MM.1S (cell line): ENCODE measurements at regions not wholly inside any gene's neighbourhood (a gene's known extent, or its start where the extent isn't known, plus 50 kb on each side); places are given as distances from the start of the nearest gene placed in this dataset.

Experiments used
- DNase-seq: peaks from one replicate; pipeline ENCODE4 v3.0.0-alpha.2; 2015
- H2AFZ ChIP-seq: fragments of 300-600 bp; sonication (generic); 2 replicates; pipeline ENCODE4 v1.6.0; 2016; ENCODE audit warnings: antibody characterized with exemption, low read length
- H3F3A ChIP-seq: fragments of 300-600 bp; sonication (generic); 2 replicates; pipeline ENCODE4 v1.6.1; 2016; ENCODE audit warnings: mild to moderate bottlenecking, antibody characterized with exemption, low read length, moderate library complexity, mixed read lengths; ENCODE audit not compliant: insufficient read depth
- H3K27ac ChIP-seq: fragments of 300-600 bp; sonication (generic); 2 replicates; pipeline ENCODE4 v1.5.1; 2016; ENCODE audit warnings: mild to moderate bottlenecking, low read length
- H3K27me3 ChIP-seq: fragments of 300-600 bp; sonication (generic); replicated peaks from 2 replicates; pipeline ENCODE4 v1.6.0; 2016; ENCODE audit warnings: low read length; ENCODE audit not compliant: insufficient read depth
- H3K36me3 ChIP-seq: fragments of 300-600 bp; sonication (generic); replicated peaks from 2 replicates; pipeline ENCODE4 v1.6.1; 2016; ENCODE audit warnings: mild to moderate bottlenecking, low read length, mixed read lengths; ENCODE audit not compliant: insufficient read depth
- H3K4me1 ChIP-seq: fragments of 300-600 bp; sonication (generic); 2 replicates; pipeline ENCODE4 v1.6.1; 2016; ENCODE audit warnings: low read length, mixed read lengths
- H3K4me2 ChIP-seq: fragments of 300-600 bp; sonication (generic); 2 replicates; pipeline ENCODE4 v1.6.0; 2016; ENCODE audit warnings: low read depth, low read length
- H3K4me3 ChIP-seq: fragments of 300-600 bp; sonication (generic); 2 replicates; pipeline ENCODE4 v1.5.1; 2016; ENCODE audit warnings: low read length, mixed read lengths
- H3K79me2 ChIP-seq: fragments of 300-600 bp; sonication (generic); 2 replicates; pipeline ENCODE4 v1.6.1; 2016; ENCODE audit warnings: mixed run types, low read length, mixed read lengths
- H3K9ac ChIP-seq: fragments of 300-600 bp; sonication (generic); 2 replicates; pipeline ENCODE4 v1.6.1; 2016; ENCODE audit warnings: low read length, mixed read lengths
- H3K9me2 ChIP-seq: fragments of 300-600 bp; sonication (generic); replicated peaks from 2 replicates; pipeline ENCODE4 v1.6.1; 2016; ENCODE audit warnings: mild to moderate bottlenecking, low read length, mixed read lengths; ENCODE audit not compliant: insufficient read depth
- H3K9me3 ChIP-seq: fragments of 300-600 bp; sonication (generic); replicated peaks from 2 replicates; pipeline ENCODE4 v1.6.1; 2016; ENCODE audit warnings: mild to moderate bottlenecking, low read length, mixed read lengths; ENCODE audit not compliant: insufficient read depth
- H4K20me1 ChIP-seq: fragments of 300-600 bp; sonication (generic); 2 replicates; pipeline ENCODE4 v1.6.1; 2016; ENCODE audit warnings: mild to moderate bottlenecking, low read length, moderate library complexity, mixed read lengths; ENCODE audit not compliant: insufficient read depth
- EZH2 ChIP-seq: fragments of 300-600 bp; sonication (generic); optimal IDR thresholded peaks from 2 replicates; pipeline ENCODE3; 2017; ENCODE audit warnings: low read depth, mild to moderate bottlenecking, antibody characterized with exemption, low read length, mixed read lengths
- EZH2phosphoT487 ChIP-seq: fragments of 300-600 bp; sonication (generic); IDR thresholded peaks from 2 replicates; pipeline ENCODE4 v1.6.1; 2018; ENCODE audit warnings: antibody characterized with exemption, low read length
- TF ChIP-seq, protein P1 (sequence below): fragments of 300-600 bp; sonication (generic); IDR thresholded peaks from 2 replicates; pipeline ENCODE4 v1.5.1; 2016; ENCODE audit warnings: antibody characterized with exemption, low read length, mixed read lengths

DNA sequence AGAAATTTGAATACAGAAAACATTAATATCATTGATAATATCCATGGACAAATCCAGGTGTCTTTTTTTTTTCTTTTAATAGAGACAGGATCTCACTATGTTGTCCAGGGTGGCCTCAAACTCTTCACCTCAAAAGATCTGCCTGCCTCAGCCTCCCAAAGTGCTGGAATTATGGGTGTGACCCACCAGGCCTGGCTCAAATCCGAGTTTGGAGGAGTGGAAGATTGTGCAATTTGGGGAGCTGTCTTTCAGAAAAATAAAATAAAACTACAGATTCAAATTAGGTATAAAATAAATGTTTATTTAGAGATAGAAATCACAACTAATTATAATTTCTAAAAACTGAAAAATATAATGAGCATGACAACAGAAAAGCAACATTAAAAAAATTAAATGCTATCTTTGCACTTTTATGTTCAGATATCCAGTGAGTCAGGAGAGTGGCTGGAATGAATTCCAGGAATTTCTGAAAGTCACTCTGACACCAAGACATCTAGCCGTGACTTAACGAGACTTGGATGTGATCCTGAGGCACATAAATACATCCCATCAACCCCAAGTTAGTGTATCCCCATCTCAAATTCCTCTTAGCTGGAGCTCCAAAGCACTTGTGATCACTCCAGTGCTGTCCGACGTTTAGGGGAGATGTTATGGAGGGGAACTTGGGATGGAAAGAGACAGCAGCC lies 128.6 kb upstream of the THY1 start:
- no peaks in the 10 kb centered on the region for H3K79me2 ChIP-seq
- no peaks in the 10 kb centered on the region for H4K20me1 ChIP-seq
- H3K36me3 ChIP-seq, result no peaks in the 10 kb centered on the region
- TF ChIP-seq EZH2, result no peak
- TF ChIP-seq EZH2phosphoT487, result no peak
- TF ChIP-seq, protein P1, sequence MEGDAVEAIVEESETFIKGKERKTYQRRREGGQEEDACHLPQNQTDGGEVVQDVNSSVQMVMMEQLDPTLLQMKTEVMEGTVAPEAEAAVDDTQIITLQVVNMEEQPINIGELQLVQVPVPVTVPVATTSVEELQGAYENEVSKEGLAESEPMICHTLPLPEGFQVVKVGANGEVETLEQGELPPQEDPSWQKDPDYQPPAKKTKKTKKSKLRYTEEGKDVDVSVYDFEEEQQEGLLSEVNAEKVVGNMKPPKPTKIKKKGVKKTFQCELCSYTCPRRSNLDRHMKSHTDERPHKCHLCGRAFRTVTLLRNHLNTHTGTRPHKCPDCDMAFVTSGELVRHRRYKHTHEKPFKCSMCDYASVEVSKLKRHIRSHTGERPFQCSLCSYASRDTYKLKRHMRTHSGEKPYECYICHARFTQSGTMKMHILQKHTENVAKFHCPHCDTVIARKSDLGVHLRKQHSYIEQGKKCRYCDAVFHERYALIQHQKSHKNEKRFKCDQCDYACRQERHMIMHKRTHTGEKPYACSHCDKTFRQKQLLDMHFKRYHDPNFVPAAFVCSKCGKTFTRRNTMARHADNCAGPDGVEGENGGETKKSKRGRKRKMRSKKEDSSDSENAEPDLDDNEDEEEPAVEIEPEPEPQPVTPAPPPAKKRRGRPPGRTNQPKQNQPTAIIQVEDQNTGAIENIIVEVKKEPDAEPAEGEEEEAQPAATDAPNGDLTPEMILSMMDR, result no peak
- no peak overlapping the region for H3K4me2 ChIP-seq
- H3F3A ChIP-seq, result no peaks in the 10 kb centered on the region
- no peaks in the 10 kb centered on the region for H3K4me1 ChIP-seq
- no peaks in the 10 kb centered on the region for H3K9me2 ChIP-seq
- H3K27ac ChIP-seq, result no peak overlapping the region
- H3K9me3 ChIP-seq, result no peaks in the 10 kb centered on the region
- no peaks in the 10 kb centered on the region for H3K27me3 ChIP-seq
- no peak overlapping the region for H3K9ac ChIP-seq
- H3K4me3 ChIP-seq, result no peak overlapping the region
- no peak overlapping the region for H2AFZ ChIP-seq
- no peak for DNase-seq

DNA sequence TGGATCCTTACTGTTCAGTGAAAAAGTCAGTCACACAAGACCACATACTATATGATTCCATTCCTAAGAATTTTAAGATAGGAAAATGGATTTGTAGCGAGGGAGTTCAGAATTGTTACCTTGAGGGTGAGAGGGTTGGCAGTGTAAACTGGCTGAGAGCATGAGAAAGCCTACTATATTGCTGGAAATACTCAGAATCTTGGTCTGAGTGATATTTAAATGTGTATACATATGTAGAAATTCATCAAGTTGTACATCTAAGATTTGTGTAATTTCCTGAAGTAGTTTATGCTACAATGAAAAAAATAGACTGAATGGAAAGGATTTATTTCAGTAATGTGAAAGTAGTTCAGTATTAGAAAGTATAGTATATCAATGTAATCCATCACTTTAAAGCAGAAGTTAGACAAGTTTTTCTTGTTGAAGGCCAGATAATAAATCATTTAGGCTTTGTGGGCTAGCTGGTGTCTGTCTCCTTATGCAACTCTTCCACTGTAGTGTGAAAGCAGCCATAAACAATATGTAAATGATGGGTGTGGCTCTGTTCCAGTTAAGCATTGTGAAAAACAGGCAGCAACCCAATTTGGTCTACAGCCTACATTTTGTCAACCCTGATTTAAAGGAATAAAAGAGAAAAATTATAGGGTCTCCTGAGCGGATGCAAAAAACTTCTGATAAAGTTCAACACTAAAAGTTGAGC lies 127.2 kb upstream of the THY1 start:
- Histone ChIP-seq H2AFZ (no peak overlapping the region), H3K27me3 (0 out of 2 replicates have a peak, but pooled peaks cover under 1% of the 10 kb centered on the region), H3K79me2 (no peaks in the 10 kb centered on the region), H3K4me3 (no peak overlapping the region), H3K36me3 (no peaks in the 10 kb centered on the region), H3F3A (no peaks in the 10 kb centered on the region), H4K20me1 (no peaks in the 10 kb centered on the region), H3K4me1 (no peaks in the 10 kb centered on the region), H3K4me2 (no peak overlapping the region), H3K27ac (no peak overlapping the region), H3K9ac (no peak overlapping the region), H3K9me3 (no peaks in the 10 kb centered on the region), H3K9me2 (no peaks in the 10 kb centered on the region)
- TF ChIP-seq, protein P1, result no peak
- TF ChIP-seq EZH2phosphoT487, result no peak
- TF ChIP-seq EZH2, result no peak
- DNase-seq, result no peak

DNA sequence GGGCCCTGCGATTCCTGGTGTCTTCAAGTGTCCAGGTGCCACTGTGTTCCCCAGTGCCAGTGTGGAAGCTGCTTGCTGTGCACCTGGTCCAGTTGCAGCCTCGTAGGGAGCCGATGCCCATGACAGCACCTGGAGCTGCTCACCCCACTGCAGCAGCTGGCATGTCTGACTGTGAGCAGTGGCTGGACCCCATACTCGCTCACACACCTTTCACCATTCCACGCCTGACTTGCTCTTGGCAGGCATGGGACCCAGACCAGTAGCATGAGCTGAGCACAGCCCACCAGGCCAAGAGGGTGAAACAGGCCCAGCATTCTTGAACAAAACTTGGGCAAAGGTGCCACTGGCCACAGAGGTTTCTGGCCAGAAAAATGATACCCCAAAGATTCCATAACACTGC lies 124.5 kb upstream of the THY1 start:
- Histone ChIP-seq H3F3A (no peaks in the 10 kb centered on the region), H4K20me1 (no peaks in the 10 kb centered on the region), H2AFZ (no peak overlapping the region), H3K9me3 (no peaks in the 10 kb centered on the region), H3K36me3 (no peaks in the 10 kb centered on the region), H3K79me2 (no peaks in the 10 kb centered on the region), H3K4me2 (no peak overlapping the region), H3K9me2 (no peaks in the 10 kb centered on the region), H3K9ac (no peak overlapping the region), H3K4me3 (no peak overlapping the region), H3K4me1 (no peaks in the 10 kb centered on the region), H3K27ac (no peak overlapping the region), H3K27me3 (0 out of 2 replicates have a peak, but pooled peaks cover 4% of the 10 kb centered on the region)
- TF ChIP-seq, protein P1, result no peak
- no peak for TF ChIP-seq EZH2phosphoT487
- no peak for TF ChIP-seq EZH2
- no peak for DNase-seq
